T-cell (primary cell): ENCODE measurements at regions not wholly inside any gene's neighbourhood (a gene's known extent, or its start where the extent isn't known, plus 50 kb on each side); places are given as distances from the start of the nearest gene placed in this dataset.

ENCODE experiments used
- ATAC-seq, 4 experiments: fragments of 200-7000 bp in 3 of 4; fragments of 150-1000 bp in 1 of 4; cut with Tn5 transposase; replicated peaks in 1 of 4; 1 replicate in 3 of 4; 2 replicates in 1 of 4; pipeline ENCODE4 v1.10.0; 2021; ENCODE audit warnings: moderate library complexity in 3 of 4, mild to moderate bottlenecking in 2 of 4, moderate number of reproducible peaks in 1 of 4
- CTCF ChIA-PET, 2 donors: fragments of 300-600 bp; sonication (Branson Sonifier 250); formaldehyde crosslinking; loops; one replicate each; lab custom pipeline; 2022; ENCODE audit warnings: antibody characterized with exemption in 2 of 2; lab: Charles Lee
- POLR2A ChIA-PET, 2 donors: fragments of 300-600 bp; sonication (Branson Sonifier 250); formaldehyde crosslinking; loops; one replicate each; lab custom pipeline; 2022; ENCODE audit warnings: antibody characterized with exemption in 2 of 2; lab: Charles Lee
- DNase-seq, 35 experiments: peaks; one replicate each; pipeline versions ENCODE4 v3.0.0 to v3.0.0-alpha.2; 2013 to 2023
- H3K27ac ChIP-seq: one replicate; pipeline ENCODE4 v1.5.1; 2013; ENCODE audit warnings: low read length
- H3K27me3 ChIP-seq, 2 experiments: replicated peaks in 1 of 2; 1 replicate in 1 of 2; 2 replicates in 1 of 2; pipeline versions ENCODE4 v1.6.1 to v1.7.0; 2013; ENCODE audit warnings: low read length in 1 of 2, mixed read lengths in 1 of 2; ENCODE audit not compliant: control insufficient read depth in 2 of 2, insufficient read depth in 2 of 2; ENCODE audit errors: extremely low read depth in 1 of 2
- H3K36me3 ChIP-seq, 2 donors: 1 replicate in 1 of 2; 2 replicates in 1 of 2; pipeline versions ENCODE4 v1.6.1 to v1.7.0; 2013; ENCODE audit warnings: low read length in 1 of 2; ENCODE audit not compliant: control insufficient read depth in 2 of 2, insufficient read depth in 1 of 2; ENCODE audit errors: extremely low read depth in 1 of 2
- H3K4me1 ChIP-seq, 2 experiments: 1 replicate in 1 of 2; 2 replicates in 1 of 2; pipeline versions ENCODE4 v1.6.1 to v1.7.0; 2013; ENCODE audit warnings: low read length in 2 of 2, mixed read lengths in 1 of 2; ENCODE audit not compliant: insufficient read depth in 2 of 2, control insufficient read depth in 1 of 2; ENCODE audit errors: extremely low read depth in 1 of 2
- H3K4me3 ChIP-seq, 2 donors: 1 replicate in 1 of 2; 2 replicates in 1 of 2; pipeline versions ENCODE4 v1.5.1 to v1.7.0; 2013; ENCODE audit warnings: mild to moderate bottlenecking in 2 of 2, low read length in 1 of 2, moderate library complexity in 1 of 2; ENCODE audit not compliant: control insufficient read depth in 1 of 2; ENCODE audit errors: extremely low read depth in 1 of 2
- H3K9me3 ChIP-seq: 2 replicates; pipeline ENCODE4 v1.7.0; 2013
- H3K27ac Mint-ChIP-seq, 2 donors: one replicate each; pipeline ENCODE4 v1.8.0; 2020 to 2021; ENCODE audit warnings: mild to moderate bottlenecking in 2 of 2, mixed read lengths in 2 of 2
- H3K27me3 Mint-ChIP-seq, 2 donors: one replicate each; pipeline ENCODE4 v1.8.0; 2021 to 2022; ENCODE audit warnings: mixed read lengths in 2 of 2
- H3K36me3 Mint-ChIP-seq: one replicate; pipeline ENCODE4 v1.8.0; 2021; ENCODE audit warnings: mixed read lengths
- H3K4me1 Mint-ChIP-seq, 3 donors: one replicate each; pipeline ENCODE4 v1.8.0; 2020 to 2022; ENCODE audit warnings: mixed read lengths in 3 of 3, mild to moderate bottlenecking in 1 of 3
- H3K4me3 Mint-ChIP-seq, 3 donors: one replicate each; pipeline ENCODE4 v1.8.0; 2020 to 2022; ENCODE audit warnings: mild to moderate bottlenecking in 3 of 3, mixed read lengths in 3 of 3, moderate library complexity in 3 of 3
- H3K9me3 Mint-ChIP-seq, 3 donors: one replicate each; pipeline ENCODE4 v1.8.0; 2020 to 2022; ENCODE audit warnings: mixed read lengths in 3 of 3
- WGBS: methylation state at CpG from one replicate; pipeline ENCODE4 v1.1.5; 2013; ENCODE audit warnings: missing lambda C conversion rate; ENCODE audit not compliant: insufficient coverage; 5-methylcytosine and 5-hydroxymethylcytosine counted together

DNA sequence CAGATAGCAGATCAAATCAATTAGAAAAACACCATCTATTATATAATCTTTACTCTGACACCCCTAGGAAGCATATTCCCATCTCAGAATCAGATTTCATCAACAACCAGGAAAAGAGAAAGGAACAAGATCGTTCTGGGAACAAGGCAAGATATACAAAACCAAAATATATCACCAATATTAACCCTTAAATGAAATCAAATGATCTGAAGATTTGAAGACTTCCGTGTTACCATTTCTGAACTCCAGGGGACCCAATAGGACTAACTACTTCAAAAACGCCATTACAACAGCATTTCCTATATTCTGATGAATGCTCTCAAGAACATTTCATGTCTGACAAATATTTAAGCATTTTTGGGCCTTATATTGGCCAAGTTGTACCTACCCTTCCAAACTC lies 624.2 kb upstream of the ZFHX3 start:
- ATAC-seq (no peak), DNase-seq (no peak)
- no peaks in the 10 kb centered on the region for H3K27me3 ChIP-seq
- H3K36me3 Mint-ChIP-seq: no peaks in the 10 kb centered on the region
- CTCF ChIA-PET: no interaction called here
- no peak overlapping the region for H3K4me3 Mint-ChIP-seq
- no peaks in the 10 kb centered on the region for H3K4me1 Mint-ChIP-seq
- POLR2A ChIA-PET: no interaction called here
- no peaks in the 10 kb centered on the region for H3K36me3 ChIP-seq
- H3K4me1 ChIP-seq: no peaks in the 10 kb centered on the region
- no peak overlapping the region for H3K27ac Mint-ChIP-seq
- no peak overlapping the region for H3K4me3 ChIP-seq
- no peaks in the 10 kb centered on the region for H3K9me3 ChIP-seq
- H3K9me3 Mint-ChIP-seq: peaks cover 0 to 16% (median 9%) of the 10 kb centered on the region in 3 donors
- 100% methylated on average over 1 of the region's 3 CpGs for WGBS
- H3K27ac ChIP-seq: no peak overlapping the region
- H3K27me3 Mint-ChIP-seq: peaks cover 0 to 12% of the 10 kb centered on the region in 2 donors

DNA sequence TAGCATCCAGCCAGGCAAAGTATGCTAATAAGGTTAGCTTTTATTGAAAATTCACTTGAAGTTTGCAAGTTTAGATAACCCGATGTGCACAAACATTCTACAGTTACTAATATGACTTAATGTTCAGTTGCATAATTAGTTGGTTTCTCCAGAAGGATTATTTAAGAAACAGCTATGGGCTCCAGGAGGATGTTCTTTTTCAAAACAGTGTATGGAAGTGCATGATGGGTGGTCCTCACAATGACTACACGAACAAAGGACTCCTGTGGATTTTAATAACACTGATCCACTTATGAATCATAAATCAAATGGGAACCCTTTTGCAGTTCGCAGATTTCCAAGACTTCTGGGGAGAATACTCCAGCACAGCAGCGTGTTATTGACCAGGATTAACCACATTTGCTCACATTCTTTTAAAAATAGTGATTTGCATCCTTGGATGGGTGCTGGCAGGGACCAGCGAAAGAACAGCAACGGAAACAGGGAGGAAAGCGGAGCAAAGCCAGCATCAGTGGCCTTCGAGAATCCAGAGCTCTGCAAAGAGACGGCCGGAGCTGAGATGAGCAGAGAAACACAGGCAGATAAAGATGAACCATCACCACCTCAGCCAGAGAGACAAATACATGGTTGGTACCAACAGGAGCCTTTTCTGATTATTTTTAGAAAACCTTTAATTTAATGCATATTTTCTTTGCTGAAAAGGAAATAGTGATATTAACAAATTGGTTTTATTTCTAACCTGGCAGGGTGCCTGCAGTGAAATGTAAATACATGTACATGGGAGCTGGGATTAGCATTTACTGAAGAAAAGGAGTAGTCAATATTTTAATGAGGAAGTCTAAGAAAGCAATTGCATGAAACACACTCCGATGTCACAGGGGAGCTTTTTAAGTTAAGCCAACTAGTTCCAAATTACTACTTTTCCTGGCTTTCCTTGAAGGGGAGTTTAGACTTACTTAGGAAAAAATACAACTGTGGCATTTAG lies 623.2 kb upstream of the ZFHX3 start:
- Histone ChIP-seq H3K27me3 (no peaks in the 10 kb centered on the region), H3K4me3 (no peak overlapping the region), H3K36me3 (no peaks in the 10 kb centered on the region), H3K4me1 (no peaks in the 10 kb centered on the region), H3K9me3 (no peaks in the 10 kb centered on the region), H3K27ac (no peak overlapping the region)
- ChIA-PET POLR2A (no interaction called here), CTCF (no interaction called here)
- H3K4me1 Mint-ChIP-seq: no peaks in the 10 kb centered on the region
- DNase-seq: no peak
- H3K36me3 Mint-ChIP-seq: no peaks in the 10 kb centered on the region
- peaks cover 0 to 12% of the 10 kb centered on the region in 2 donors for H3K27me3 Mint-ChIP-seq
- ATAC-seq: no peak
- H3K4me3 Mint-ChIP-seq: no peak overlapping the region
- no peak overlapping the region for H3K27ac Mint-ChIP-seq
- H3K9me3 Mint-ChIP-seq: peaks cover 3 to 13% (median 6%) of the 10 kb centered on the region in 3 donors
- 20% methylated on average over 1 of the region's 11 CpGs for WGBS

DNA sequence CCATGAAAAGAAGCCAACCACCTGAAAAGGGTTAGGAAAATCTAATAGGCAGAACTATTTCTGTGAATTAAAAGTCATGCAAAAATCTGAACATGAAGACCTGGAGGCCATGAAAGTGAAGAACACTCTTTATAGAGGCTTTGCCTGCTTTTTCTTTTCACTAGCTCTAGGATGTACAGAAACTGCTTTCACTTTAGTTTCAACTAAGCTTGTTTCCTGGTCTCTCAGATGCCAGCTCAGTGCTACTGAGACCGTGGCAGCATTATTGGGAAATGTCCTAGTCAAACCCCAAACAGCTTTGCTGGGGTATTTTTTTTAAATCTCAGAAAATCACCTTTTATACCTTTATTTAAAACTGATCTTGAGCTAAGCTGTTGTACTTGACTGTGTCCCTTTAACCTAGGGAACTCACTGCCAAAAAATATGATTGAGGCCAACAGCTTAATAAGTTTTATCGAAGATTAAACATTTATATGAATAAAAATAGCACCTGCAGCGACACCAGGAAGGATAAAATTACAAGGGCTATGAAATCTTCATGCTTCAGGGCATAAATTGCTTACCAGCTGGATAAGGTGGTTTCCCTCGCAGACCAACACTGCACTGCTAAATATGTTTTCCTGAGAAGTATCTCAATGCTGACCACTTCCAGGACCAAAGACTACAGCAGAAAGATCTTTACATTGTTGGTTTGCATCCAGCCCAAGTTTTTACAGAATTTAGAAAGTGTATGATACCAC lies 621.8 kb upstream of the ZFHX3 start:
- H3K4me3 Mint-ChIP-seq: no peak overlapping the region
- Histone ChIP-seq H3K9me3 (no peaks in the 10 kb centered on the region), H3K4me3 (no peak overlapping the region), H3K27ac (no peak overlapping the region), H3K27me3 (no peaks in the 10 kb centered on the region), H3K4me1 (no peaks in the 10 kb centered on the region), H3K36me3 (no peaks in the 10 kb centered on the region)
- peaks cover 0 to 12% of the 10 kb centered on the region in 2 donors for H3K27me3 Mint-ChIP-seq
- H3K27ac Mint-ChIP-seq: no peak overlapping the region
- ChIA-PET CTCF (interaction anchor here in 1 of 2 donors (0.7 kb wide), 1 partner anchor 466 kb away, joined by 3 read pairs; no protein-coding TSS in a partner anchor), POLR2A (interaction anchor here in 1 of 2 donors (0.6 kb wide), 2 partner anchors 18 to 26 kb away, joined by 3 read pairs; no protein-coding TSS in a partner anchor)
- no peak for DNase-seq
- H3K4me1 Mint-ChIP-seq: no peaks in the 10 kb centered on the region
- no peak for ATAC-seq
- no CpG with 5 or more reads among the region's 4 CpGs for WGBS
- peaks cover 3 to 9% (median 4%) of the 10 kb centered on the region in 3 donors for H3K9me3 Mint-ChIP-seq
- no peaks in the 10 kb centered on the region for H3K36me3 Mint-ChIP-seq

DNA sequence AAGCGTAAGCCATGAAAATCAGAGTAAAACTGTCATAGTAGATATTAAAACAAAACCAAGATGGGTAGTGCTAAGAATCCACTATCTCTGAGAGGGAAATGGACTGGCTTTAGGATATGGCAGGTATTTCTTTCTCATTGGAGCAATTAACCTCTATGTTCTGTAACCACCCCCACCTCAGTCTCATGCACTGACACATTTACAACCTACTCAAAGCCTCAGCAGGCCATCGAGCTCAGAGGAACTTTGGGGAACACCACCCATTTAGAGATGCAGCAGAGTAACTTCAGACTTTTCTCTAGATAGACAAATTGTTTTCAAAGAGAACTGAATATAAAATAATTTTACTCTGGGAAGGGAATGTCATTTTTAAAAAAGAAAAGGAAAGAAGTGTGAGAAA lies 615.8 kb upstream of the ZFHX3 start:
- Mint-ChIP-seq H3K4me1 (no peaks in the 10 kb centered on the region), H3K27ac (no peak overlapping the region), H3K36me3 (no peaks in the 10 kb centered on the region), H3K9me3 (peaks cover 3 to 9% (median 6%) of the 10 kb centered on the region in 3 donors), H3K27me3 (no peaks in the 10 kb centered on the region), H3K4me3 (no peak overlapping the region)
- H3K4me1 ChIP-seq: no peaks in the 10 kb centered on the region
- no peaks in the 10 kb centered on the region for H3K9me3 ChIP-seq
- no peak overlapping the region for H3K4me3 ChIP-seq
- DNase-seq: no peak
- no peak overlapping the region for H3K27ac ChIP-seq
- ChIA-PET POLR2A (no interaction called here), CTCF (no interaction called here)
- no peaks in the 10 kb centered on the region for H3K36me3 ChIP-seq
- no peaks in the 10 kb centered on the region for H3K27me3 ChIP-seq
- no CpG with 5 or more reads among the region's 2 CpGs for WGBS
- no peak for ATAC-seq

DNA sequence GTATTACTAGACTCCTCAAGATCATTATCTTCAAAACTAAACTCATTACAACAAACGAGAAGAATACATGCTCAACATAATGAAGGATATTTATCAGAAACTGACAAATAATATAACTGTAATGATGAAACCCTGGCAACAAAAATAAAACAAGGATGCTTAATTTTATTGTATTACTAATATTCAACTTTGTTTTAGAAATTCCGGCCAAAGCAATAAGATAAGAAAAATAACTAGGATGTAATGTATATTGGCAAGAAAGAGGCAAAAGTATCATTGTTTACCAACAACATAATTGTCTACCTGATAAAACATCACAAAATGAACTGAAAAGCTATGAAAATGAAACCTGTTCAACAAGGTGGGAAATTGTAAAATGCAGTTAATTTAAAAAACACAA lies 588.3 kb upstream of the ZFHX3 start:
- H3K4me3 Mint-ChIP-seq: no peak overlapping the region
- Histone ChIP-seq H3K36me3 (no peaks in the 10 kb centered on the region), H3K27ac (no peak overlapping the region), H3K9me3 (no peaks in the 10 kb centered on the region), H3K27me3 (no peaks in the 10 kb centered on the region), H3K4me3 (no peak overlapping the region), H3K4me1 (no peaks in the 10 kb centered on the region)
- ChIA-PET POLR2A (no interaction called here), CTCF (no interaction called here)
- no peaks in the 10 kb centered on the region for H3K27me3 Mint-ChIP-seq
- H3K4me1 Mint-ChIP-seq: no peaks in the 10 kb centered on the region
- ATAC-seq: no peak
- no peak for DNase-seq
- H3K9me3 Mint-ChIP-seq: peaks cover 10 to 15% (median 14%) of the 10 kb centered on the region in 3 donors
- WGBS: no CpG with 5 or more reads among the region's 2 CpGs
- no peaks in the 10 kb centered on the region for H3K36me3 Mint-ChIP-seq
- H3K27ac Mint-ChIP-seq: no peak overlapping the region

DNA sequence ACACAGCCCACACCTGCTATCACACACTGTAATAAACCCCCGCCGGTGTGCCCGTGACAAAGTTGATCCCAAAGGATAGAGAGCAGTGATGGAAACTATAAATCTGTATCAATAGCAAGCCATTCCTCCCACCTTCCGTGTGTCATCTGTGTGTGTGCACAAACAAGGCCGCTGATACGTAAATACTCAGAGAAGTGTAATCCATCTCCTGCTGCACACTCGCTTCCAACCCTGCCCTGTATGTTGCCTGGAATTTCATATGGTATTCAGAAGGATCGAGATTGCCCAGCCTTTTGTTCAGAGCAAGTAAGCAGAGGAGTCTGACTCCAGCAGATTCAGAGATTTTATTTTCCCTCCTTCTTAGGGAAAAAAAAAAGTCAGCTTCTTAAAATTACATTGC lies 581.1 kb upstream of the ZFHX3 start:
- no peaks in the 10 kb centered on the region for H3K27me3 ChIP-seq
- no peaks in the 10 kb centered on the region for H3K27me3 Mint-ChIP-seq
- no peaks in the 10 kb centered on the region for H3K4me1 Mint-ChIP-seq
- H3K27ac Mint-ChIP-seq: no peak overlapping the region
- ATAC-seq: no peak
- H3K9me3 ChIP-seq: no peaks in the 10 kb centered on the region
- ChIA-PET CTCF (no interaction called here), POLR2A (no interaction called here)
- H3K36me3 ChIP-seq: no peaks in the 10 kb centered on the region
- no peaks in the 10 kb centered on the region for H3K36me3 Mint-ChIP-seq
- whole genome bisulfite sequencing: no CpG with 5 or more reads among the region's 8 CpGs
- no peak overlapping the region for H3K4me3 ChIP-seq
- no peaks in the 10 kb centered on the region for H3K4me1 ChIP-seq
- H3K27ac ChIP-seq: no peak overlapping the region
- no peak for DNase-seq
- H3K4me3 Mint-ChIP-seq: no peak overlapping the region
- peaks cover 0 to 6% (median 4%) of the 10 kb centered on the region in 3 donors for H3K9me3 Mint-ChIP-seq
